ENCODE measurements at regions not wholly inside any gene's neighbourhood (a gene's known extent, or its start where the extent isn't known, plus 50 kb on each side); places are given as distances from the start of the nearest gene placed in this dataset.

GRCh38 chr20:52681288-52681687, 290.9 kb upstream of the TSHZ2 start:
- no peak for TF ChIP-seq CTCF (IDR thresholded peaks at IDR 0.05)
- TF ChIP-seq EZH2phosphoT487 (IDR thresholded peaks at IDR 0.05) = no peak
- no peak for TF ChIP-seq EZH2 (IDR thresholded peaks at IDR 0.05)
